HL-60 (cell line): ENCODE measurements at regions not wholly inside any gene's neighbourhood (a gene's known extent, or its start where the extent isn't known, plus 50 kb on each side); places are given as distances from the start of the nearest gene placed in this dataset.

Experiments used
- DNase-seq, 2 experiments: peaks; one replicate each; pipeline ENCODE4 v3.0.0-alpha.2; 2010 to 2020; ENCODE audit warnings: low read depth in 1 of 2, low spot score in 1 of 2
- H3K27ac ChIP-seq: fragments of 250-450 bp; sonication (Bioruptor Pico); replicated peaks from 2 replicates; pipeline ENCODE4 v1.5.1; 2020; ENCODE audit warnings: mild to moderate bottlenecking, moderate library complexity
- H3K27me3 ChIP-seq: fragments of 250-450 bp; sonication (Bioruptor Pico); 2 replicates; pipeline ENCODE4 v1.5.1; 2021; ENCODE audit warnings: mild to moderate bottlenecking, moderate library complexity; ENCODE audit not compliant: insufficient read depth, poor library complexity, severe bottlenecking
- H3K4me3 ChIP-seq: replicated peaks from 2 replicates; pipeline ENCODE4 v1.5.1; 2011; ENCODE audit warnings: mild to moderate bottlenecking, control low read depth, low read length; ENCODE audit not compliant: insufficient read depth
- CTCF ChIP-seq: IDR thresholded peaks from one replicate; pipeline ENCODE4 v1.5.1; 2011; ENCODE audit warnings: low read length, control low read depth, inconsistent platforms; ENCODE audit not compliant: insufficient read depth
- GABPA ChIP-seq: IDR thresholded peaks from 2 replicates; pipeline ENCODE4 v1.6.1; 2012; ENCODE audit warnings: low read depth
- POLR2AphosphoS5 ChIP-seq: IDR thresholded peaks from 2 replicates; pipeline ENCODE4 v1.6.1; 2012; ENCODE audit warnings: low read depth
- REST ChIP-seq: IDR thresholded peaks from 2 replicates; pipeline ENCODE4 v1.6.1; 2012; ENCODE audit warnings: low read depth; ENCODE audit not compliant: insufficient replicate concordance
- SPI1 ChIP-seq: IDR thresholded peaks from 2 replicates; pipeline ENCODE4 v1.6.1; 2012; ENCODE audit warnings: low read depth, mild to moderate bottlenecking, borderline replicate concordance

GRCh38 chr5:125976421-125977000, 446.7 kb upstream of the GRAMD2B start:
- Histone ChIP-seq H3K27me3 (no peaks in the 10 kb centered on the region), H3K27ac (no peak overlapping the region), H3K4me3 (no peak overlapping the region)
- TF ChIP-seq REST (no peak), CTCF (no peak), SPI1 (no peak), GABPA (no peak), POLR2AphosphoS5 (no peak)
- DNase-seq = no peak

GRCh38 chr5:125978015-125978414, 445.2 kb upstream of the GRAMD2B start:
- TF ChIP-seq POLR2AphosphoS5 (no peak), CTCF (no peak), REST (no peak), SPI1 (no peak), GABPA (no peak)
- no peak overlapping the region for H3K27ac ChIP-seq
- H3K27me3 ChIP-seq = no peaks in the 10 kb centered on the region
- H3K4me3 ChIP-seq = no peak overlapping the region
- no peak for DNase-seq

- no peak overlapping the region for H3K4me3 ChIP-seq
- TF ChIP-seq CTCF (no peak), GABPA (no peak), REST (no peak), SPI1 (no peak), POLR2AphosphoS5 (no peak)
- no peak for DNase-seq
- H3K27ac ChIP-seq = no peak overlapping the region
- H3K27me3 ChIP-seq = no peaks in the 10 kb centered on the region
Measured at GRCh38 chr5:125979636-125980035, 443.6 kb upstream of the GRAMD2B start.
